Anterior cingulate cortex (tissue), 58 donors: ENCODE measurements at regions not wholly inside any gene's neighbourhood (a gene's known extent, or its start where the extent isn't known, plus 50 kb on each side); places are given as distances from the start of the nearest gene placed in this dataset.

Experiments
- DNase-seq, 58 donors: peaks; one replicate each; lab custom pipeline; 2025; lab: John Stamatoyannopoulos, UW

- no peak for DNase-seq
Observed at GRCh38 chr22:49721211-49721763, 106.4 kb downstream of the BRD1 start.

- no peak for DNase-seq
Observed at GRCh38 chr22:49720279-49720959, 107.3 kb downstream of the BRD1 start.

- no peak for DNase-seq
Observed at GRCh38 chr22:49719046-49719445, 108.6 kb downstream of the BRD1 start.

- DNase-seq, result no peak
Observed at GRCh38 chr22:49718396-49718795, 109.3 kb downstream of the BRD1 start.

GRCh38 chr22:49717322-49717919 is 110.3 kb downstream of the BRD1 start:
- no peak for DNase-seq

- no peak for DNase-seq
Observed at GRCh38 chr22:49716441-49716840, 111.2 kb downstream of the BRD1 start.

GRCh38 chr22:49715450-49715849 is 112.2 kb downstream of the BRD1 start:
- DNase-seq, result no peak

- DNase-seq, result no peak
Observed at GRCh38 chr22:49713003-49713402, 114.7 kb downstream of the BRD1 start.

GRCh38 chr22:49712195-49712791 is 115.4 kb downstream of the BRD1 start:
- DNase-seq, result no peak

GRCh38 chr22:49710746-49711145 is 116.9 kb downstream of the BRD1 start:
- DNase-seq, result no peak

GRCh38 chr22:49709464-49709863 is 118.2 kb downstream of the BRD1 start:
- DNase-seq, result no peak

- DNase-seq, result no peak
Observed at GRCh38 chr22:49705972-49706352, 121.7 kb downstream of the BRD1 start.

GRCh38 chr22:49705216-49705971 is 122.3 kb downstream of the BRD1 start:
- DNase-seq, result no peak

- DNase-seq, result no peak
Observed at GRCh38 chr22:49704345-49705215, 123.1 kb downstream of the BRD1 start.

- no peak for DNase-seq
Observed at GRCh38 chr22:49703990-49704344, 123.7 kb downstream of the BRD1 start.

- DNase-seq, result no peak
Observed at GRCh38 chr22:49703505-49703904, 124.2 kb downstream of the BRD1 start.

GRCh38 chr22:49702068-49702397 is 125.6 kb downstream of the BRD1 start:
- no peak for DNase-seq

GRCh38 chr22:49701380-49702067 is 126.1 kb downstream of the BRD1 start:
- no peak for DNase-seq

- no peak for DNase-seq
Observed at GRCh38 chr22:49699928-49700498, 127.7 kb downstream of the BRD1 start.
